EH (cell line): ENCODE measurements at regions not wholly inside any gene's neighbourhood (a gene's known extent, or its start where the extent isn't known, plus 50 kb on each side); places are given as distances from the start of the nearest gene placed in this dataset.
"Not testable (repeated sequence)": the region's sequence is repeated elsewhere in the genome, so short reads cannot be mapped to it uniquely, and the experiment has no call there.

ENCODE experiments used
- DNase-seq: peaks from one replicate; pipeline ENCODE4 v3.0.0-alpha.2; 2015; ENCODE audit warnings: low read depth

- DNase-seq: no peak
Observed at GRCh38 chr9:106758911-106759310, 104.1 kb upstream of the ZNF462 start.

- no peak for DNase-seq
Observed at GRCh38 chr9:106761493-106761892, 101.5 kb upstream of the ZNF462 start.

GRCh38 chr9:106766616-106767015 is 96.3 kb upstream of the ZNF462 start:
- no peak for DNase-seq

GRCh38 chr9:106769331-106769730 is 93.6 kb upstream of the ZNF462 start:
- DNase-seq: no peak

GRCh38 chr9:106771608-106772007 is 91.4 kb upstream of the ZNF462 start:
- DNase-seq: no peak

GRCh38 chr9:106772523-106773290 is 90.3 kb upstream of the ZNF462 start:
- no peak for DNase-seq

- no peak for DNase-seq
Observed at GRCh38 chr9:106773750-106774149, 89.2 kb upstream of the ZNF462 start.

- no peak for DNase-seq
Observed at GRCh38 chr9:106775960-106776359, 87.0 kb upstream of the ZNF462 start.

- no peak for DNase-seq
Observed at GRCh38 chr9:106779796-106780195, 83.2 kb upstream of the ZNF462 start.

- no peak for DNase-seq
Observed at GRCh38 chr9:106783121-106783520, 79.8 kb upstream of the ZNF462 start.

- peak; percentile 29 for DNase-seq
Observed at GRCh38 chr9:106784076-106784475, 78.9 kb upstream of the ZNF462 start.

GRCh38 chr9:106785200-106785599 is 77.8 kb upstream of the ZNF462 start:
- DNase-seq: no peak

- not testable (repeated sequence) for DNase-seq
Observed at GRCh38 chr9:106788021-106788420, 74.9 kb upstream of the ZNF462 start.

- DNase-seq: peak; percentile 15
Observed at GRCh38 chr9:106795031-106795430, 67.9 kb upstream of the ZNF462 start.

- peak; percentile 51 for DNase-seq
Observed at GRCh38 chr9:106796771-106797170, 66.2 kb upstream of the ZNF462 start.

- DNase-seq: peak; percentile 69
Observed at GRCh38 chr9:106797299-106797698, 65.7 kb upstream of the ZNF462 start.

GRCh38 chr9:106798016-106798799 is 64.8 kb upstream of the ZNF462 start:
- no peak for DNase-seq

- DNase-seq: peak; percentile 94
Observed at GRCh38 chr9:106799152-106799551, 63.8 kb upstream of the ZNF462 start.

- DNase-seq: peak; percentile 67
Observed at GRCh38 chr9:106800701-106801270, 62.2 kb upstream of the ZNF462 start.

GRCh38 chr9:106801816-106802215 is 61.1 kb upstream of the ZNF462 start:
- no peak for DNase-seq
